B cell (primary cell): ENCODE measurements at regions not wholly inside any gene's neighbourhood (a gene's known extent, or its start where the extent isn't known, plus 50 kb on each side); places are given as distances from the start of the nearest gene placed in this dataset.

Experiments used
- ATAC-seq: fragments of 200-7000 bp; cut with Tn5 transposase; one replicate; pipeline ENCODE4 v1.10.0; 2021; ENCODE audit warnings: low read depth, mild to moderate bottlenecking, moderate number of reproducible peaks, moderate library complexity
- CTCF ChIA-PET: fragments of 350-600 bp; sonication (Branson Sonifier 250); formaldehyde crosslinking; loops from one replicate; lab custom pipeline; 2021; ENCODE audit warnings: antibody characterized with exemption, inconsistent platforms; lab: Charles Lee
- POLR2A ChIA-PET: fragments of 350-600 bp; sonication (Branson Sonifier 250); formaldehyde crosslinking; loops from one replicate; lab custom pipeline; 2021; ENCODE audit warnings: antibody characterized with exemption; lab: Charles Lee
- DNase-seq: peaks from one replicate; pipeline ENCODE4 v3.0.0; 2013
- H2AFZ ChIP-seq: 2 replicates; pipeline ENCODE4 v1.6.1; 2012; ENCODE audit warnings: mild to moderate bottlenecking, low read depth, low read length; ENCODE audit not compliant: insufficient read depth, poor library complexity, severe bottlenecking
- H3K27ac ChIP-seq, 2 donors: 1 replicate in 1 of 2; 2 replicates in 1 of 2; pipeline ENCODE4 v1.5.1; 2012 to 2013; ENCODE audit warnings: low read length in 2 of 2, mild to moderate bottlenecking in 2 of 2, moderate library complexity in 1 of 2
- H3K27me3 ChIP-seq, 4 experiments: fragments of 200-600 bp in 1 of 4; sonication (generic) in 1 of 4; replicated peaks in 1 of 4; 1 replicate in 2 of 4; 2 replicates in 2 of 4; pipeline versions ENCODE4 v1.6.1 to v1.7.0; 2013 to 2016; ENCODE audit warnings: low read length in 3 of 4, mild to moderate bottlenecking in 2 of 4, mixed read lengths in 1 of 4, moderate library complexity in 1 of 4; ENCODE audit not compliant: insufficient read depth in 4 of 4, control insufficient read depth in 3 of 4; ENCODE audit errors: control extremely low read depth in 1 of 4
- H3K36me3 ChIP-seq, 2 experiments: replicated peaks in 1 of 2; 1 replicate in 1 of 2; 2 replicates in 1 of 2; pipeline versions ENCODE4 v1.6.1 to v1.7.1; 2013; ENCODE audit warnings: low read length in 1 of 2; ENCODE audit not compliant: insufficient read depth in 2 of 2, control insufficient read depth in 1 of 2; ENCODE audit errors: control extremely low read depth in 1 of 2, extremely low read depth in 1 of 2
- H3K4me1 ChIP-seq, 2 donors: fragments of 200-600 bp in 1 of 2; sonication (generic) in 1 of 2; 1 replicate in 1 of 2; 2 replicates in 1 of 2; pipeline versions ENCODE4 v1.5.1 to v1.6.1; 2013 to 2017; ENCODE audit warnings: low read length in 2 of 2; ENCODE audit not compliant: control insufficient read depth in 2 of 2, insufficient read depth in 2 of 2
- H3K4me2 ChIP-seq: replicated peaks from 2 replicates; pipeline ENCODE3; 2012; ENCODE audit warnings: mild to moderate bottlenecking, low read depth, low read length; ENCODE audit not compliant: poor library complexity, severe bottlenecking
- H3K4me3 ChIP-seq, 5 experiments: fragments of 200-600 bp in 1 of 5; sonication (generic) in 1 of 5; 1 replicate in 3 of 5; 2 replicates in 2 of 5; pipeline versions ENCODE4 v1.5.1 to v1.7.0; 2011 to 2016; ENCODE audit warnings: low read length in 4 of 5, mild to moderate bottlenecking in 4 of 5, low read depth in 2 of 5, control low read depth in 1 of 5, moderate library complexity in 1 of 5; ENCODE audit not compliant: insufficient read depth in 1 of 5; ENCODE audit errors: control extremely low read depth in 1 of 5, extremely low read depth in 1 of 5
- H3K79me2 ChIP-seq: fragments of 200-600 bp; sonication (generic); one replicate; pipeline ENCODE4 v1.6.0; 2016; ENCODE audit warnings: low read length; ENCODE audit not compliant: control insufficient read depth, insufficient read depth
- H3K9ac ChIP-seq: fragments of 200-600 bp; sonication (generic); 2 replicates; pipeline ENCODE4 v1.6.1; 2017; ENCODE audit warnings: mild to moderate bottlenecking, low read length, moderate library complexity
- H3K9me3 ChIP-seq, 3 donors: one replicate each; pipeline versions ENCODE4 v1.6.1 to v1.7.1; 2013; ENCODE audit warnings: low read length in 2 of 3; ENCODE audit not compliant: control insufficient read depth in 2 of 3, insufficient read depth in 1 of 3; ENCODE audit errors: control extremely low read depth in 1 of 3
- H4K20me1 ChIP-seq: 2 replicates; pipeline ENCODE4 v1.6.0; 2012; ENCODE audit warnings: mild to moderate bottlenecking, low read length; ENCODE audit not compliant: insufficient read depth, control insufficient read depth, poor library complexity, severe bottlenecking
- H3K27ac Mint-ChIP-seq: one replicate; pipeline ENCODE4 v1.8.0; 2021; ENCODE audit warnings: mixed read lengths
- H3K27me3 Mint-ChIP-seq: one replicate; pipeline ENCODE4 v1.8.0; 2021; ENCODE audit warnings: mixed read lengths
- H3K4me1 Mint-ChIP-seq: one replicate; pipeline ENCODE4 v1.8.0; 2021; ENCODE audit warnings: mixed read lengths
- H3K4me3 Mint-ChIP-seq: one replicate; pipeline ENCODE4 v1.8.0; 2021; ENCODE audit warnings: mixed read lengths
- H3K9me3 Mint-ChIP-seq: one replicate; pipeline ENCODE4 v1.8.0; 2022; ENCODE audit warnings: mixed read lengths; ENCODE audit not compliant: insufficient read depth
- CTCF ChIP-seq: fragments of 200-600 bp; IDR thresholded peaks from one replicate; pipeline ENCODE4 v1.8.0; 2022; ENCODE audit warnings: antibody characterized with exemption, mild to moderate bottlenecking
- EZH2 ChIP-seq: IDR thresholded peaks from 2 replicates; pipeline ENCODE4 v1.6.1; 2012; ENCODE audit warnings: borderline replicate concordance, low read depth, mild to moderate bottlenecking, moderate library complexity, low read length; ENCODE audit not compliant: insufficient read depth, poor library complexity, severe bottlenecking
- WGBS: methylation state at CpG from one replicate; pipeline ENCODE4 v1.1.5; 2013; ENCODE audit warnings: missing lambda C conversion rate; ENCODE audit not compliant: insufficient coverage; 5-methylcytosine and 5-hydroxymethylcytosine counted together
- intact Hi-C: fragments of 100-400 bp; cut with micrococcal nuclease; formaldehyde crosslinking; loops from one replicate; pipeline ENCODE4 v1.10.0; 2022

GRCh38 chr11:122398167-122398566 is 257.4 kb upstream of the UBASH3B start:
- H3K4me1 ChIP-seq = no peaks in the 10 kb centered on the region
- H3K4me3 ChIP-seq = no peak overlapping the region
- CTCF ChIA-PET = no interaction called here
- no peaks in the 10 kb centered on the region for H3K27me3 Mint-ChIP-seq
- no peak overlapping the region for H3K9ac ChIP-seq
- H3K9me3 Mint-ChIP-seq = no peaks in the 10 kb centered on the region
- no peak for ATAC-seq
- no peak for TF ChIP-seq EZH2
- TF ChIP-seq CTCF = no peak
- no peak overlapping the region for H2AFZ ChIP-seq
- peaks cover 0 to 4% (median 0%) of the 10 kb centered on the region in 3 donors for H3K9me3 ChIP-seq
- H3K27ac Mint-ChIP-seq = no peak overlapping the region
- intact Hi-C loops = no loop called here
- WGBS = no CpG with 5 or more reads among the region's 1 CpG
- H3K4me1 Mint-ChIP-seq = no peaks in the 10 kb centered on the region
- no peak overlapping the region for H3K4me3 Mint-ChIP-seq
- no peaks in the 10 kb centered on the region for H3K36me3 ChIP-seq
- H3K27ac ChIP-seq = no peak overlapping the region
- no peak overlapping the region for H3K4me2 ChIP-seq
- H3K27me3 ChIP-seq = no peaks in the 10 kb centered on the region
- H3K79me2 ChIP-seq = no peaks in the 10 kb centered on the region
- H4K20me1 ChIP-seq = no peaks in the 10 kb centered on the region
- no peak for DNase-seq
- POLR2A ChIA-PET = no interaction called here

- no peak for DNase-seq
- Mint-ChIP-seq H3K27ac (no peak overlapping the region), H3K27me3 (no peaks in the 10 kb centered on the region), H3K4me1 (no peaks in the 10 kb centered on the region), H3K4me3 (no peak overlapping the region), H3K9me3 (no peaks in the 10 kb centered on the region)
- no peak overlapping the region for H3K27ac ChIP-seq
- H3K9ac ChIP-seq = no peak overlapping the region
- 100% methylated on average over 1 of the region's 1 CpG for WGBS
- CTCF ChIA-PET = no interaction called here
- TF ChIP-seq CTCF (no peak), EZH2 (no peak)
- H4K20me1 ChIP-seq = no peaks in the 10 kb centered on the region
- H3K36me3 ChIP-seq = no peaks in the 10 kb centered on the region
- no peak overlapping the region for H3K4me2 ChIP-seq
- H3K79me2 ChIP-seq = no peaks in the 10 kb centered on the region
- no peak overlapping the region for H2AFZ ChIP-seq
- H3K9me3 ChIP-seq = peaks cover 0 to 6% (median 0%) of the 10 kb centered on the region in 3 donors
- no peak for ATAC-seq
- POLR2A ChIA-PET = no interaction called here
- intact Hi-C loops = no loop called here
- H3K27me3 ChIP-seq = no peaks in the 10 kb centered on the region
- no peaks in the 10 kb centered on the region for H3K4me1 ChIP-seq
- H3K4me3 ChIP-seq = no peak overlapping the region
Measured at GRCh38 chr11:122395282-122395681, 260.2 kb upstream of the UBASH3B start.
